HL-60 (cell line): ENCODE measurements at regions not wholly inside any gene's neighbourhood (a gene's known extent, or its start where the extent isn't known, plus 50 kb on each side); places are given as distances from the start of the nearest gene placed in this dataset.

Experiments
- DNase-seq, 2 experiments: peaks; one replicate each; pipeline ENCODE4 v3.0.0-alpha.2; 2010 to 2020; ENCODE audit warnings: low read depth in 1 of 2, low spot score in 1 of 2
- H3K27ac ChIP-seq: fragments of 250-450 bp; sonication (Bioruptor Pico); replicated peaks from 2 replicates; pipeline ENCODE4 v1.5.1; 2020; ENCODE audit warnings: mild to moderate bottlenecking, moderate library complexity
- H3K27me3 ChIP-seq: fragments of 250-450 bp; sonication (Bioruptor Pico); 2 replicates; pipeline ENCODE4 v1.5.1; 2021; ENCODE audit warnings: mild to moderate bottlenecking, moderate library complexity; ENCODE audit not compliant: insufficient read depth, poor library complexity, severe bottlenecking
- H3K4me3 ChIP-seq: replicated peaks from 2 replicates; pipeline ENCODE4 v1.5.1; 2011; ENCODE audit warnings: mild to moderate bottlenecking, control low read depth, low read length; ENCODE audit not compliant: insufficient read depth
- GABPA ChIP-seq: IDR thresholded peaks from 2 replicates; pipeline ENCODE4 v1.6.1; 2012; ENCODE audit warnings: low read depth
- POLR2AphosphoS5 ChIP-seq: IDR thresholded peaks from 2 replicates; pipeline ENCODE4 v1.6.1; 2012; ENCODE audit warnings: low read depth
- SPI1 ChIP-seq: IDR thresholded peaks from 2 replicates; pipeline ENCODE4 v1.6.1; 2012; ENCODE audit warnings: low read depth, mild to moderate bottlenecking, borderline replicate concordance
- TF ChIP-seq, protein P1 (sequence below): IDR thresholded peaks from one replicate; pipeline ENCODE4 v1.5.1; 2011; ENCODE audit warnings: low read length, control low read depth, inconsistent platforms; ENCODE audit not compliant: insufficient read depth
- TF ChIP-seq, protein P2 (sequence below): IDR thresholded peaks from 2 replicates; pipeline ENCODE4 v1.6.1; 2012; ENCODE audit warnings: low read depth; ENCODE audit not compliant: insufficient replicate concordance

DNA sequence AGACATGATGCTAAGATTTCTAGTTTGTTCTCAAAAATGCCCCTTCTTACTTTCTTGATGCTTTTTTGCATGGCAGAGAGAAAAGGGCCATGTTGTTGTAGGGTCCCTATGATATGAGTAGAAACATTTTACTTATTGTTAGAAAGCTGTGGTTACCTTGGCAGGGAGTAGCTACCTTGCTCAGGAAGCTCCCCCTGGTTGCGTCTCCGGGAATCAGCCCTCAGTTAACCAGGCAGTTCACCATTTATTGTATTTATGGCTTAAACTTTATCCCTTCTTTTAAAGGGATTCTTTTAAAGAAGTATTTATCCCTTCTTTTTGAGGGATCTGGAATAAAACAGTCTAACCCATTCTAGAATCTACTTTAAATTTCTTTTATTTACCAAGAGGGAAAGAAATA lies 113.9 kb upstream of the PROKR2 start:
- no peak for DNase-seq
- TF ChIP-seq GABPA, result no peak
- TF ChIP-seq POLR2AphosphoS5, result no peak
- TF ChIP-seq, protein P1, sequence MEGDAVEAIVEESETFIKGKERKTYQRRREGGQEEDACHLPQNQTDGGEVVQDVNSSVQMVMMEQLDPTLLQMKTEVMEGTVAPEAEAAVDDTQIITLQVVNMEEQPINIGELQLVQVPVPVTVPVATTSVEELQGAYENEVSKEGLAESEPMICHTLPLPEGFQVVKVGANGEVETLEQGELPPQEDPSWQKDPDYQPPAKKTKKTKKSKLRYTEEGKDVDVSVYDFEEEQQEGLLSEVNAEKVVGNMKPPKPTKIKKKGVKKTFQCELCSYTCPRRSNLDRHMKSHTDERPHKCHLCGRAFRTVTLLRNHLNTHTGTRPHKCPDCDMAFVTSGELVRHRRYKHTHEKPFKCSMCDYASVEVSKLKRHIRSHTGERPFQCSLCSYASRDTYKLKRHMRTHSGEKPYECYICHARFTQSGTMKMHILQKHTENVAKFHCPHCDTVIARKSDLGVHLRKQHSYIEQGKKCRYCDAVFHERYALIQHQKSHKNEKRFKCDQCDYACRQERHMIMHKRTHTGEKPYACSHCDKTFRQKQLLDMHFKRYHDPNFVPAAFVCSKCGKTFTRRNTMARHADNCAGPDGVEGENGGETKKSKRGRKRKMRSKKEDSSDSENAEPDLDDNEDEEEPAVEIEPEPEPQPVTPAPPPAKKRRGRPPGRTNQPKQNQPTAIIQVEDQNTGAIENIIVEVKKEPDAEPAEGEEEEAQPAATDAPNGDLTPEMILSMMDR, result no peak
- TF ChIP-seq SPI1, result no peak
- TF ChIP-seq, protein P2, sequence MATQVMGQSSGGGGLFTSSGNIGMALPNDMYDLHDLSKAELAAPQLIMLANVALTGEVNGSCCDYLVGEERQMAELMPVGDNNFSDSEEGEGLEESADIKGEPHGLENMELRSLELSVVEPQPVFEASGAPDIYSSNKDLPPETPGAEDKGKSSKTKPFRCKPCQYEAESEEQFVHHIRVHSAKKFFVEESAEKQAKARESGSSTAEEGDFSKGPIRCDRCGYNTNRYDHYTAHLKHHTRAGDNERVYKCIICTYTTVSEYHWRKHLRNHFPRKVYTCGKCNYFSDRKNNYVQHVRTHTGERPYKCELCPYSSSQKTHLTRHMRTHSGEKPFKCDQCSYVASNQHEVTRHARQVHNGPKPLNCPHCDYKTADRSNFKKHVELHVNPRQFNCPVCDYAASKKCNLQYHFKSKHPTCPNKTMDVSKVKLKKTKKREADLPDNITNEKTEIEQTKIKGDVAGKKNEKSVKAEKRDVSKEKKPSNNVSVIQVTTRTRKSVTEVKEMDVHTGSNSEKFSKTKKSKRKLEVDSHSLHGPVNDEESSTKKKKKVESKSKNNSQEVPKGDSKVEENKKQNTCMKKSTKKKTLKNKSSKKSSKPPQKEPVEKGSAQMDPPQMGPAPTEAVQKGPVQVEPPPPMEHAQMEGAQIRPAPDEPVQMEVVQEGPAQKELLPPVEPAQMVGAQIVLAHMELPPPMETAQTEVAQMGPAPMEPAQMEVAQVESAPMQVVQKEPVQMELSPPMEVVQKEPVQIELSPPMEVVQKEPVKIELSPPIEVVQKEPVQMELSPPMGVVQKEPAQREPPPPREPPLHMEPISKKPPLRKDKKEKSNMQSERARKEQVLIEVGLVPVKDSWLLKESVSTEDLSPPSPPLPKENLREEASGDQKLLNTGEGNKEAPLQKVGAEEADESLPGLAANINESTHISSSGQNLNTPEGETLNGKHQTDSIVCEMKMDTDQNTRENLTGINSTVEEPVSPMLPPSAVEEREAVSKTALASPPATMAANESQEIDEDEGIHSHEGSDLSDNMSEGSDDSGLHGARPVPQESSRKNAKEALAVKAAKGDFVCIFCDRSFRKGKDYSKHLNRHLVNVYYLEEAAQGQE, result no peak
- Histone ChIP-seq H3K4me3 (no peak overlapping the region), H3K27me3 (peaks cover 2% of the 10 kb centered on the region), H3K27ac (no peak overlapping the region)

DNA sequence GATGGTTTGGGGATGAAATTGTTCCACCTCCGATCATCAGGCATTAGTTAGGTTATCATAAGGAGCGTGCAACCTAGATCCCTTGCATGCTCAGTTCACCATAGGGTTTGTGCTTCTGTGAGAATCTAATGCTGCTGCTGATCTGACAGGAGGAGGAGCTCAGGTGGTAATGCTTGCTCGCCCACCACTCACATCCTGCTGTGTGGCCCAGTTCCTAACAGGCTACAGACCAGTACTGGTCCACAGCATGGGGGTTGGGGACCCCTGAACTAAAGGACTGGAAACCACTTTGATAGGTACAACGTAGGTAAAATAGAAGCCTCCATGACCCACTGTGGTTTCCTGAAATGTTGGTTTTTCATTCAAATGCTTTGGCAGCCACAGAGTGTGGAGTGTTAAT lies 109.3 kb upstream of the PROKR2 start:
- Histone ChIP-seq H3K27me3 (peaks cover 5% of the 10 kb centered on the region), H3K4me3 (no peak overlapping the region), H3K27ac (no peak overlapping the region)
- TF ChIP-seq, protein P2, result no peak
- no peak for TF ChIP-seq POLR2AphosphoS5
- TF ChIP-seq, protein P1, result no peak
- no peak for TF ChIP-seq SPI1
- TF ChIP-seq GABPA, result no peak
- no peak for DNase-seq

DNA sequence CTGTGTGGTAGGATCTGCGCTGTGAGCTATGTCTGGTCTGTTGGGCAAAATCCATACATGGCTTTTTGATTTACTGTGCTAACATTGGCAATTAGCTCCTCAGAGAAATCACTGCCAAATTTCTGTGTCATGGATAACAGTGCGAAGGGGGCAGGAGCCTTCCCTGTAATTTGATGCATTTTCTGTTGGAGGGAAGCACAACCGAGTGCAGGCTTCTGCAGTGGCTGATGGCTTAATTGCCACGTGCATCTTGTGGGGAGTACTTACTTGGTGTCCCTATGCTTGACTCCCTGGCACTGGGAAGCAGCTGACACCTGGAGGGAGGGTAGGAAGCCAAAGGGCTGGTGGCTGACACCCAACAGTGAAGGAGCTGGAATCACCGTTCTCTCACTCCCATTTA lies 99.3 kb upstream of the PROKR2 start:
- Histone ChIP-seq H3K27ac (no peak overlapping the region), H3K4me3 (no peak overlapping the region), H3K27me3 (no peaks in the 10 kb centered on the region)
- no peak for TF ChIP-seq SPI1
- no peak for TF ChIP-seq POLR2AphosphoS5
- TF ChIP-seq, protein P2, result no peak
- no peak for DNase-seq

GRCh38 chr20:5413394-5413793 lies 96.6 kb upstream of the PROKR2 start:
- peaks cover 2% of the 10 kb centered on the region for H3K27me3 ChIP-seq
- no peak overlapping the region for H3K4me3 ChIP-seq
- TF ChIP-seq, protein P1, result no peak
- TF ChIP-seq POLR2AphosphoS5 (no peak), SPI1 (no peak), GABPA (no peak)
- TF ChIP-seq, protein P2, result no peak
- DNase-seq, result no peak
- H3K27ac ChIP-seq, result no peak overlapping the region
